H1 (cell line): ENCODE measurements at regions not wholly inside any gene's neighbourhood (a gene's known extent, or its start where the extent isn't known, plus 50 kb on each side); places are given as distances from the start of the nearest gene placed in this dataset.

Experiments
- CTCF ChIA-PET: fragments of 300-600 bp; sonication (Branson Sonifier 250); formaldehyde crosslinking; loops from one replicate; lab custom pipeline; 2021; ENCODE audit not compliant: partially characterized antibody; lab: Charles Lee
- POLR2A ChIA-PET: fragments of 300-600 bp; sonication (Branson Sonifier 250); formaldehyde crosslinking; loops from one replicate; lab custom pipeline; 2021; ENCODE audit warnings: inconsistent platforms; ENCODE audit not compliant: partially characterized antibody; lab: Charles Lee
- DNase-seq, 2 experiments: peaks; one replicate each; pipeline versions ENCODE4 v3.0.0 to v3.0.0-alpha.2; 2010 to 2022; ENCODE audit warnings: low spot score in 2 of 2, low read depth in 1 of 2, mixed read lengths in 1 of 2
- FAIRE-seq: peaks from 2 replicates; lab custom pipeline; 2011; peaks lifted over from hg19 to GRCh38; lab: Jason Lieb, UNC
- H2AFZ ChIP-seq: 2 replicates; pipeline ENCODE4 v1.8.1; 2012; ENCODE audit warnings: low read length, inconsistent platforms
- H2AK5ac ChIP-seq: 2 replicates; pipeline ENCODE4 v1.6.1; 2013; ENCODE audit warnings: low read depth, low read length
- H2BK120ac ChIP-seq: replicated peaks from 2 replicates; pipeline ENCODE3; 2013; ENCODE audit warnings: low read depth, low read length, inconsistent platforms
- H2BK12ac ChIP-seq: 2 replicates; pipeline ENCODE4 v1.6.1; 2013; ENCODE audit warnings: low read depth, low read length
- H2BK15ac ChIP-seq: 2 replicates; pipeline ENCODE4 v1.6.1; 2013; ENCODE audit warnings: low read length
- H2BK20ac ChIP-seq: 2 replicates; pipeline ENCODE4 v1.6.1; 2013; ENCODE audit warnings: low read length
- H2BK5ac ChIP-seq: 2 replicates; pipeline ENCODE4 v1.6.1; 2013; ENCODE audit warnings: low read depth, low read length
- H3K14ac ChIP-seq: 2 replicates; pipeline ENCODE4 v1.6.1; 2013; ENCODE audit warnings: inconsistent platforms; ENCODE audit not compliant: insufficient read length
- H3K18ac ChIP-seq: 2 replicates; pipeline ENCODE4 v1.6.1; 2013; ENCODE audit warnings: low read length; ENCODE audit errors: extremely low read depth
- H3K23ac ChIP-seq: 2 replicates; pipeline ENCODE4 v1.6.1; 2013; ENCODE audit warnings: inconsistent platforms; ENCODE audit not compliant: insufficient read length
- H3K23me2 ChIP-seq: 2 replicates; pipeline ENCODE4 v1.6.1; 2013; ENCODE audit warnings: low read depth, low read length
- H3K27ac ChIP-seq: 2 replicates; pipeline ENCODE4 v1.6.1; 2011; ENCODE audit warnings: low read depth, low read length, inconsistent platforms
- H3K27me3 ChIP-seq, 4 experiments: replicated peaks in 1 of 4; 1 replicate in 1 of 4; 2 replicates in 3 of 4; pipeline versions ENCODE4 v1.6.1 to v1.8.1; 2011 to 2013; ENCODE audit warnings: low read length in 3 of 4, mild to moderate bottlenecking in 3 of 4, inconsistent platforms in 2 of 4, mixed read lengths in 2 of 4, moderate library complexity in 1 of 4; ENCODE audit not compliant: control insufficient read depth in 3 of 4, insufficient read depth in 3 of 4; ENCODE audit errors: extremely low read depth in 1 of 4
- H3K36me3 ChIP-seq, 4 experiments: 2 replicates each; pipeline versions ENCODE4 v1.6.1 to v1.8.1; 2011 to 2013; ENCODE audit warnings: mild to moderate bottlenecking in 4 of 4, low read length in 3 of 4, moderate library complexity in 2 of 4, control low read depth in 1 of 4, inconsistent platforms in 1 of 4; ENCODE audit not compliant: insufficient read depth in 4 of 4, control insufficient read depth in 2 of 4
- H3K4ac ChIP-seq: replicated peaks from 2 replicates; pipeline ENCODE3; 2013; ENCODE audit warnings: low read length, low read depth, mixed read lengths, inconsistent platforms; ENCODE audit not compliant: insufficient read length
- H3K4me1 ChIP-seq, 4 experiments: replicated peaks in 1 of 4; 1 replicate in 1 of 4; 2 replicates in 3 of 4; pipeline versions ENCODE4 v1.6.1 to v1.8.1; 2011 to 2013; ENCODE audit warnings: low read length in 3 of 4, inconsistent platforms in 2 of 4, mixed read lengths in 1 of 4; ENCODE audit not compliant: insufficient read depth in 4 of 4, control insufficient read depth in 3 of 4
- H3K4me2 ChIP-seq, 2 experiments: 2 replicates each; pipeline versions ENCODE4 v1.6.1 to v1.8.1; 2011 to 2013; ENCODE audit warnings: low read depth in 2 of 2, low read length in 2 of 2, control low read depth in 1 of 2, inconsistent platforms in 1 of 2, mild to moderate bottlenecking in 1 of 2; ENCODE audit not compliant: insufficient read depth in 1 of 2
- H3K4me3 ChIP-seq, 4 experiments: fragments of 200-600, 300-600 bp in 1 of 4; sonication (generic), shearing (Covaris generic), sonication (Bioruptor Twin) in 1 of 4; 2 replicates each; pipeline versions ENCODE4 v1.5.1 to v1.8.1; 2011 to 2016; ENCODE audit warnings: low read length in 4 of 4, low read depth in 3 of 4, control low read depth in 2 of 4, inconsistent platforms in 2 of 4, mild to moderate bottlenecking in 2 of 4, mixed read lengths in 1 of 4, moderate library complexity in 1 of 4; ENCODE audit not compliant: insufficient read depth in 2 of 4; ENCODE audit errors: extremely low read depth in 1 of 4
- H3K56ac ChIP-seq: replicated peaks from 2 replicates; pipeline ENCODE3; 2013; ENCODE audit warnings: low read depth, mild to moderate bottlenecking, mixed read lengths, low read length, inconsistent platforms; ENCODE audit not compliant: insufficient read length
- H3K79me1 ChIP-seq: 2 replicates; pipeline ENCODE4 v1.6.1; 2013; ENCODE audit warnings: low read depth, low read length, control low read depth
- H3K79me2 ChIP-seq, 2 experiments: 2 replicates each; pipeline versions ENCODE4 v1.6.1 to v1.8.1; 2012 to 2013; ENCODE audit warnings: low read length in 2 of 2, mild to moderate bottlenecking in 2 of 2, inconsistent platforms in 1 of 2; ENCODE audit not compliant: insufficient read depth in 2 of 2, control insufficient read depth in 1 of 2
- H3K9ac ChIP-seq, 4 experiments: replicated peaks in 1 of 4; 1 replicate in 1 of 4; 2 replicates in 3 of 4; pipeline versions ENCODE4 v1.6.1 to v1.8.1; 2011 to 2013; ENCODE audit warnings: low read depth in 3 of 4, low read length in 3 of 4, control low read depth in 2 of 4, mild to moderate bottlenecking in 2 of 4, moderate library complexity in 2 of 4, inconsistent platforms in 1 of 4; ENCODE audit errors: extremely low read depth in 1 of 4
- H3K9me3 ChIP-seq, 2 experiments: 2 replicates each; pipeline versions ENCODE4 v1.6.1 to v1.8.1; 2012 to 2013; ENCODE audit warnings: mild to moderate bottlenecking in 2 of 2, moderate library complexity in 2 of 2, control low read depth in 1 of 2, inconsistent platforms in 1 of 2, low read depth in 1 of 2, low read length in 1 of 2, mixed read lengths in 1 of 2; ENCODE audit not compliant: insufficient read depth in 2 of 2
- H4K20me1 ChIP-seq, 2 experiments: replicated peaks in 1 of 2; 2 replicates each; pipeline versions ENCODE3 to v1.8.1; 2011 to 2013; ENCODE audit warnings: inconsistent platforms in 2 of 2, low read length in 2 of 2, mild to moderate bottlenecking in 1 of 2; ENCODE audit not compliant: insufficient read depth in 2 of 2, control insufficient read depth in 1 of 2
- H4K5ac ChIP-seq: 2 replicates; pipeline ENCODE4 v1.6.1; 2013; ENCODE audit warnings: low read length, low read depth, mixed read lengths, inconsistent platforms; ENCODE audit not compliant: insufficient read length
- H4K8ac ChIP-seq: 2 replicates; pipeline ENCODE4 v1.8.0; 2013; ENCODE audit warnings: mild to moderate bottlenecking, moderate library complexity, low read length, inconsistent platforms; ENCODE audit not compliant: insufficient read depth; ENCODE audit errors: extremely low read depth
- H4K91ac ChIP-seq: replicated peaks from 2 replicates; pipeline ENCODE3; 2013; ENCODE audit warnings: low read length, mixed read lengths, inconsistent platforms; ENCODE audit not compliant: insufficient read length
- ASH2L ChIP-seq: fragments of 200-600, 300-600 bp; sonication (generic); IDR thresholded peaks from one replicate; pipeline ENCODE4 v1.7.1; 2017; ENCODE audit warnings: low read length
- BACH1 ChIP-seq: IDR thresholded peaks from 2 replicates; pipeline ENCODE4 v1.6.1; 2012; ENCODE audit warnings: low read length, improper control_type of control experiment
- BCL11A ChIP-seq, 2 experiments: IDR thresholded peaks; one replicate each; pipeline ENCODE4 v1.6.1; 2011; ENCODE audit warnings: low read depth in 2 of 2, low read length in 2 of 2, mild to moderate bottlenecking in 2 of 2
- JUN ChIP-seq: IDR thresholded peaks from 2 replicates; pipeline ENCODE4 v1.6.1; 2011; ENCODE audit warnings: low read depth, mild to moderate bottlenecking, improper control_type of control experiment, low read length
- MAFK ChIP-seq: IDR thresholded peaks from 2 replicates; pipeline ENCODE4 v1.6.1; 2012; ENCODE audit warnings: low read depth, mild to moderate bottlenecking, improper control_type of control experiment, low read length
- PHF8 ChIP-seq: fragments of 200-600 bp; sonication (generic); conservative IDR thresholded peaks from 2 replicates; pipeline ENCODE4 v1.7.1; 2012; ENCODE audit warnings: low read depth, mild to moderate bottlenecking, inconsistent platforms, low read length, moderate library complexity
- POLR2A ChIP-seq, 2 experiments: IDR thresholded peaks; 1 replicate in 1 of 2; 2 replicates in 1 of 2; pipeline ENCODE4 v1.6.1; 2011; ENCODE audit warnings: low read depth in 2 of 2, low read length in 2 of 2, mild to moderate bottlenecking in 2 of 2; ENCODE audit errors: control extremely low read depth in 1 of 2
- RNF2 ChIP-seq: fragments of 200-900, 300-1000 bp; sonication (generic); IDR thresholded peaks from 2 replicates; pipeline ENCODE4 v1.7.1; 2016; ENCODE audit warnings: borderline replicate concordance, low read depth, mild to moderate bottlenecking, antibody characterized with exemption, low read length; ENCODE audit not compliant: poor library complexity, severe bottlenecking; ENCODE audit errors: missing control alignments
- SIRT6 ChIP-seq: IDR thresholded peaks from one replicate; pipeline ENCODE4 v1.7.1; 2012; ENCODE audit warnings: low read length, inconsistent platforms
- SP1 ChIP-seq: IDR thresholded peaks from 2 replicates; pipeline ENCODE4 v1.6.1; 2011; ENCODE audit warnings: low read depth, low read length
- TAF7 ChIP-seq: optimal IDR thresholded peaks from 2 replicates; pipeline ENCODE3; 2011; ENCODE audit warnings: low read depth, mild to moderate bottlenecking, inconsistent platforms, low read length, moderate library complexity, borderline replicate concordance
- TCF12 ChIP-seq: IDR thresholded peaks from 2 replicates; pipeline ENCODE4 v1.6.1; 2011; ENCODE audit warnings: low read depth, mild to moderate bottlenecking, low read length
- WGBS, 2 experiments: shearing (Covaris generic) in 1 of 2; methylation state at CpG; one replicate each; pipeline versions ENCODE4 v1.1.6 to v1.1.7; 2013 to 2015; ENCODE audit warnings: low lambda C conversion rate in 2 of 2, mixed read lengths in 2 of 2, inconsistent platforms in 1 of 2, low coverage in 1 of 2, missing lambda C conversion rate in 1 of 2; ENCODE audit not compliant: insufficient replicate concordance in 2 of 2, insufficient coverage in 1 of 2, insufficient read length in 1 of 2; ENCODE audit errors: extremely low coverage in 1 of 2, missing lambda C conversion rate in 1 of 2; 5-methylcytosine and 5-hydroxymethylcytosine counted together
- TF ChIP-seq, protein P1 (sequence below), 3 experiments: IDR thresholded peaks; 1 replicate in 2 of 3; 2 replicates in 1 of 3; pipeline versions ENCODE4 v1.5.1 to v1.6.1; 2011; ENCODE audit warnings: low read length in 3 of 3, mild to moderate bottlenecking in 3 of 3, inconsistent platforms in 2 of 3, low read depth in 1 of 3, moderate library complexity in 1 of 3; ENCODE audit not compliant: insufficient read depth in 1 of 3; ENCODE audit errors: control extremely low read depth in 1 of 3

DNA sequence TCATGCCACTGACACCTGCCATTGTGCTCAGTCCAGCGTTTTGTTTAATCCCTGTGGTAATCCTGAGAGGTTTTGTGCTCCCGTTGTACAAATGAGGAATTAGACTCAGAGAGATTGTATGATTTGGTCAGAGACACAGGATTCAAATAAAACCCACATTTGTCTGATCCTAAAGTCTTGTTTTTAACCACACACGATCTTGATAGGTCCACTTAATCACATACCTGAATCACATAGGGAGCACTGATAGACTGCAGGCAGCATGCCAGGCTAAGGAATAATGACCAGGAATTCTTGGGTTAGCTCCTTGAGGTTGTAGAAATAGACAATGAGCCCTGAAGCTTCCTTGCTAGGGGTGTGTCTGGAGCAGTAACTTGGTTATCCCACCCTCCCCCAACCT is 202.6 kb upstream of the RGS6 start:
- Histone ChIP-seq H3K14ac (no peak overlapping the region), H3K18ac (no peak overlapping the region), H2BK20ac (no peak overlapping the region), H3K4ac (no peak overlapping the region), H2BK15ac (no peak overlapping the region), H4K5ac (no peak overlapping the region), H3K56ac (no peak overlapping the region), H3K23ac (no peak overlapping the region), H4K20me1 (no peaks in the 10 kb centered on the region), H2BK120ac (no peak overlapping the region), H3K27ac (no peak overlapping the region), H4K91ac (no peak overlapping the region), H2AK5ac (no peak overlapping the region), H2BK12ac (no peak overlapping the region), H3K4me1 (no peaks in the 10 kb centered on the region), H4K8ac (no peak overlapping the region), H3K36me3 (peaks cover 7 to 39% (median 22%) of the 10 kb centered on the region in 4 experiments; a peak in 7 of 8 replicates), H2BK5ac (no peak overlapping the region), H3K9ac (no peak overlapping the region), H3K23me2 (no peaks in the 10 kb centered on the region), H2AFZ (no peak overlapping the region), H3K9me3 (no peaks in the 10 kb centered on the region), H3K79me1 (no peaks in the 10 kb centered on the region), H3K27me3 (no peaks in the 10 kb centered on the region), H3K79me2 (no peaks in the 10 kb centered on the region), H3K4me2 (no peak overlapping the region), H3K4me3 (no peak overlapping the region)
- WGBS, 2 experiments, result 95% methylated on average over 3 of the region's 3 CpGs; no CpG with 5 or more reads in 1 of the 2 experiments
- DNase-seq, result no peak
- no peak for FAIRE-seq
- POLR2A ChIA-PET, result no interaction called here
- CTCF ChIA-PET, result interaction anchor here (1.5 kb wide), 1 partner anchor 9 kb away, joined by 10 read pairs; no protein-coding TSS in a partner anchor
- TF ChIP-seq POLR2A (IDR thresholded peaks at IDR 0.05; ENCODE audit: control extremely low read depth in 1 of 2, low read depth in 2 of 2, low read length in 2 of 2), result no peak
- no peak for TF ChIP-seq ASH2L
- TF ChIP-seq PHF8, result no peak
- TF ChIP-seq MAFK, result no peak
- TF ChIP-seq BCL11A (IDR thresholded peaks at IDR 0.05; ENCODE audit: low read depth in 2 of 2, low read length in 2 of 2), result no peak
- TF ChIP-seq SIRT6, result no peak
- TF ChIP-seq TAF7, result no peak
- no peak for TF ChIP-seq TCF12
- no peak for TF ChIP-seq RNF2
- TF ChIP-seq JUN, result no peak
- TF ChIP-seq, protein P1, sequence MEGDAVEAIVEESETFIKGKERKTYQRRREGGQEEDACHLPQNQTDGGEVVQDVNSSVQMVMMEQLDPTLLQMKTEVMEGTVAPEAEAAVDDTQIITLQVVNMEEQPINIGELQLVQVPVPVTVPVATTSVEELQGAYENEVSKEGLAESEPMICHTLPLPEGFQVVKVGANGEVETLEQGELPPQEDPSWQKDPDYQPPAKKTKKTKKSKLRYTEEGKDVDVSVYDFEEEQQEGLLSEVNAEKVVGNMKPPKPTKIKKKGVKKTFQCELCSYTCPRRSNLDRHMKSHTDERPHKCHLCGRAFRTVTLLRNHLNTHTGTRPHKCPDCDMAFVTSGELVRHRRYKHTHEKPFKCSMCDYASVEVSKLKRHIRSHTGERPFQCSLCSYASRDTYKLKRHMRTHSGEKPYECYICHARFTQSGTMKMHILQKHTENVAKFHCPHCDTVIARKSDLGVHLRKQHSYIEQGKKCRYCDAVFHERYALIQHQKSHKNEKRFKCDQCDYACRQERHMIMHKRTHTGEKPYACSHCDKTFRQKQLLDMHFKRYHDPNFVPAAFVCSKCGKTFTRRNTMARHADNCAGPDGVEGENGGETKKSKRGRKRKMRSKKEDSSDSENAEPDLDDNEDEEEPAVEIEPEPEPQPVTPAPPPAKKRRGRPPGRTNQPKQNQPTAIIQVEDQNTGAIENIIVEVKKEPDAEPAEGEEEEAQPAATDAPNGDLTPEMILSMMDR (IDR thresholded peaks at IDR 0.05; ENCODE audit: control extremely low read depth in 1 of 3, insufficient read depth in 1 of 3, low read depth in 1 of 3, low read length in 3 of 3), result no peak
- TF ChIP-seq SP1, result no peak
- TF ChIP-seq BACH1, result no peak
